T-helper 1 cell (primary cell): ENCODE measurements at regions not wholly inside any gene's neighbourhood (a gene's known extent, or its start where the extent isn't known, plus 50 kb on each side); places are given as distances from the start of the nearest gene placed in this dataset.

Source experiments
- DNase-seq, 5 donors: peaks; one replicate each; pipeline ENCODE4 v3.0.0-alpha.2; 2012 to 2020

DNA sequence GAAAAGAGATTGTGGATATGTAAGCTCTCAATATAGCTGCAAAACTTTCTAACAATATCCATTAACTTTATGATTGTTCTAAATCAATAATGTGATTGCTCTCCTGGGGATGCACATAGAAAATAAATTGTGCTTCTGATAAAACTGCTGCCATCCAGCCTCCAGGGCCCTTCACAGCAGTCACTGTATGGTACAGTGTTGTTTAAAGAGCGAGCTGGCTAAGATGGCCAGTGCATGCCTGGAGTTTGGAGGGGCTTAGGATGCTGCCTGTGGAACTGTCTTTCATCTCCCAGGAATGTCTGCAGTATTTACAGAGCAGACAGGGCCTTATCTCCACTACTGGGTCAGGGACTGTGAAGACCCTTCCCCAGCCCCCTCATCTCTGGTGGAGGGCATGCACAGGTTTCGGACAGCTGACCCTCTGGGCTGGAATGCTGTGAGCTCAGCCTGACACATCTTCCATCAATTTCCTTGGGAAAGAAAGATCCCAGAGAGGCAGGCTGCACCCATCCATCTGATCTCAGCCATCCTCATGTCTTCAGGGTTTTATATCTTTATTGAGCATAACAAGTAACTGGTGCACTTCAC is 137.0 kb downstream of the PLPP3 start:
- DNase-seq: no peak

DNA sequence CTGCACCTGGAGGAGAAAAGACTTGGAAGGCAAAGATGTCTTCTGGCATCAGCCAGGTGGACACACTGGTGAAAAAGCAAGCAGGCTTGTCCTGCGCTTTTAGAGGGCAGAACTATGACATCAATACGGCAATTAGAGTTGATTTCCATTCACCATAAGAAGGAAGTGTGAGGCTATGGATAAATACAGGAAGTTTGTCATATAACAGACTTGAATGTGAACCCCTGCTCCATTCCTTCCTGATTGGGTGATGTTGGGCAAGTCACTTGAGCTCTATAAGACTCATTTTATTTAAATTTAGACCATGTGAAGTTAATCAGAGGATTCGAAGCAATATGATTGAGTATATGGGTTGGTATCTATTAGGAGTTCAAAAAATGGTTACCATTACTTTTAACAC is 137.8 kb downstream of the PLPP3 start:
- DNase-seq: no peak

DNA sequence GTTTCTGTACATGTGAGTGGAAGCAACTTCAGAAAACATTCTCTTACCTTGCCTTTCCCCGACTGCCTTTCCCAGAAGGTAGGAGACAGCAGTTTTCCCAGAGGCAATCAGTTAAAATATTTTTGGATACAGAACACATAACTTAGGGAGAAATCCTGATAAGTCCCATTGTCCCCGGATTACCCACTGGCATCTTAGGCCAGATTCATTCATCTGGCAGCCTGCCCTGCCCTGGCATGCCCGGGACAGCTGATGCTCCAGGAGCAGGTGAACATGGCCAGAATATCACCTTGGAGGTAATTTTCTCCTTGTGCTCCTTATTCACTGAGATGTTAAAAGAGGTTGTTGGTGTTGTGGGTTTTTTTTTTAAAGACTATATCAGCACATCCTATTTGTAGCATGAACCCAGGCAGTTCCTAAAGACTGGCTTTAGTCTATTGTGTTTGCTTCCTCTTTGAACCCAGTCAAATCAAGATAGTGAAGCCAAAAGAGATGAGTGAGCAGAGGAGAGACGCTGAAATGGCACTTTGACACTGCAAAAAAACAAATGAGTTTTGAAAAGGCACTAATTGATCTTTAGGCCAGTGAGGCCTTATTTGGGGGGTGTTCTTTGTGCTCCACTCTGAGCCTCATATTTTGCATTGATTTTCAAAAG is 139.6 kb downstream of the PLPP3 start:
- DNase-seq: no peak

DNA sequence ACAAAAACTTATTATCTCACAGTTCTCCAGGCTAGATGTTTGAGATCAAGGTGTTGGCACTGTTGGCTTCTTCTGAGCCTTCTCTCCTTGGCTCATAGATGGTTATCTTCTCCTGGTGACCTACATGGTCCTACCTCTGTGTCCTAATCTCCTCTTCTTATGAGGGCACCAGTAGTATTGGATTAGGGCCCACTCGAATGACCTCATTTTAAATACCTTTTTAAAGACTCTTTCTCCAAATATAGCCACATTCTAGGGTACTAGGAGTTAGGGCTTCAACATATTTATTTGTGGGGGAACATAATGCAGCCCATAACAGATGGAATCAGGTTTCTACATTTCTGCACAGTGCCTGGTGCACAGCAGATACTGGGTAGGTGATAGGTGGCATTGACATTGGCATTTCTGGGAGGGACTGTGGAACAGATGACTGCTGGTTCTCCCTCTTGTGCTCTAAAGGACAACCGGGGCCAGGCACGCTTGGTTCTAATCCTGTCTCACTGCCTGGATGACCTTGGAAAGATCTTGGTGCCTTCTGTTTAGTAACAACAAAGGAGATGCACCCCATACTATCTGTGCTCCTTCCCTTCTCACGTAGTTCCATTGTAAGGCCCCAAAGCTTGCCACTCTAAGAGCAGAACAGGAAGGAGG is 140.3 kb downstream of the PLPP3 start:
- DNase-seq: no peak

DNA sequence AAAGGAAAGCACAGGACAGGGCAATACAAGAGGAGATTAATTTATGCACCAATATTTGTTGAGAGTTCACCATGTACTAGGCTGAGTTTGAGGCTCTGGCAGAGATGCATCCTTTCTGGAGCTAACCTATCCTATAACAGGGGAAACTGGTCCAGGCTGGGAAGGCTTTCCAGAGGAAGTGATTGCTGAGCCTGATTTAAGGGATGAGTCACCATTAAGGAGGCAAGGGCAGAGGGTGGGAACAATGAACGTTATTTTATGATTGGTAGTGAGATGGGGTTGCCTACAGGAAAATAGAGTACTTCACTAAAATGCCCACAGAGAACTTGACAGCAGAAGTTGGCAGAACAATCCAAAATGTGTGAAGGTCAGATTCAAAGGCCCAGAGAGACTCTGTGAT is 141.4 kb downstream of the PLPP3 start:
- no peak for DNase-seq

DNA sequence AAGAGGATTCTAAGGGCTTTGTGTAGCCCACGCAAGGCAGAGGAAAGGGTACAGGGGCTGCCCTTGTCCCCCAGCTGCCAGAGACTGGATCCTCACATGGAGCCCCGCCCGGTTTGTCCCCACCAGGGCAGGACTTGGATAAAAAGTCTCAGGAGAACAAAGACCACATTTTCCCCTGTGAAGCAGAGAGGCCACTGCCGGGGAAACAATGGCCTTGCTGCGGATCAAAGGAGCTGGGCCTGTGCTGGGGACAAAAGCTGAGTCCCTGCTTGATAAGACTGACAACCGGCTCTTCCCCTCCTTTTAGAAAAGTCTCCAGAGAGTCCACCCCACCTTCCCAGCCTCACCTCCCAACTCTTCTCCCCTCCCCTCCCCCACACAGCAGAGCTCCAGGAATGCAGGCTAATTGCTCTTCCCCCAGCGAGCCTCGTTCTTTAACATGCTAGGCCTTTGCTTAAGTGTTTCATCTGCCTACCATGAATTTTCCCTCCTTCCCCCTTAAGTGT is 142.4 kb downstream of the PLPP3 start:
- no peak for DNase-seq

DNA sequence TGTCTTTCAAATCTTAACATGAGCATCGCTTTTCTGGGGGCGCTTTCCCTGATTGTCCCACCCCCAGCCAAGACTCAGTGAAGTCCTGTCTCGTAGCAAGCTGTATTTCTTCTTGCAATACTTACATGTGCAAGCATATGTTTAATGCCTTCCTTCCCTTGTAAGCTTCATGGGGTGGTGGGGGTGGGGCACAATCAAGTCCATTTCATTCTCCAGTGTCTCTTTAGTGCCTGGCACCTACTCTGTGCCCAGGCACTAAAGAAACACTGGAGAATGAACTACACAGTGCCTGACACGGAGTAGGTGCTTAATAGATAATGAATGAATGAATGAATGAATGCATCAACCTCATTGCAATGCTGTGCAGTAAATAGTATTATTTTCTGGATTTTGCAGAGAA is 143.1 kb downstream of the PLPP3 start:
- DNase-seq: no peak

DNA sequence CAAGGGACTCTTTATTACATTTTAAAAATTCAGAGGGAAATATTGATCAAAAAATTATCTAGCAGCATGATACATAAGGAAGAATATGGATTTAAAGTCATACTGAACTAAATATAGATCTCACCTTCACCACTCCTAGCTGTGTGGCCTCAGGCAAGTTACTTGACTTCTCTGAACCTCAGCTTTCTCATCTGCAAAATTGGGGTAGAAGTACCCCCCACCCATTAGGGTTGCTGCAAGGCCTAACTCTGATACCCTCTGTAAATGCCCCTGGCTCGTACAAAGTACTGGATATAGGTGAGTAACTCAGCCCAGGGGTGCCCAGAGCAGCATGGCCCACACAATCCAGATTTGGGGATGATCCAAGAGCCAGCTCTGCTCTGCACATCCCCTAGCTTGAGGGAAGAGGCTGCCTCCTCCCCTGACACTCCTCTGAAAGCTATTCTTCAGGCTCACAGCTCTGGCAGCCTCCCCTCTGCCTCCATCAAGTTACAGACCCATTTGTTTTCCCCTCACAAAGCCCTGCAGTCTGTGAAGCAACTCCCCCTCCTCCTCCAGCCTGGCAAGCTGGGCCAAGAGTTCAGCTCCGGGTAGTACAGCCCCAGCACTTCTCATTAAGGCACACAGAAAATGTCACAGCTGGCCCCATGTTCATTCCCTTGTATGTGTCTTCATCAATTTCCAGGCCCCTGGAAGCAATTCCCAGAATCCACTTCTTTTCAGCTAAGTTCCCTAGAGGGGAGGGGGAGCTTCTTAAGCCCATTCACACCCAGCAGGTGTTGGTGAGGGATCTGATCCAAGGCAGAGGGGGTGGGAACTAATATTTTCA is 143.7 kb downstream of the PLPP3 start:
- no peak for DNase-seq

DNA sequence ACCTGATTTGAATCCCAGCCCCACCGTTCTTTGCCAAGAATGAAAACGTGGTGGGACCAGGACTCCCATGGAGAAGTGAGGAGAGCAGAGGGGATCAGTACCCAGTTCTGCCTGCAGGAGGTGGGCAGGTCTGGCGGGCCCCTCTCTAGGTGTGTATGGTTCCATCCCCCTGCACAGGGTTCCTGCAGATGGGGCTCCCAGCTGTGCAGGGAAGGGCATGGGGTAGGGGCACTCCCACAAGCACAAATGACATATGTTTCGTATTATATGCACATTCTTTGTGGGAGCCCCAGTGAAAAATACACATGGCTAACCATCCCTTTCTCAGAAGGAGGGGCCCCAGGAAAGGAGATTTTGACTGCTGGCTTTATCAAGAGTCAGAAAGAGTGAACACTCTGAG is 144.6 kb downstream of the PLPP3 start:
- no peak for DNase-seq

DNA sequence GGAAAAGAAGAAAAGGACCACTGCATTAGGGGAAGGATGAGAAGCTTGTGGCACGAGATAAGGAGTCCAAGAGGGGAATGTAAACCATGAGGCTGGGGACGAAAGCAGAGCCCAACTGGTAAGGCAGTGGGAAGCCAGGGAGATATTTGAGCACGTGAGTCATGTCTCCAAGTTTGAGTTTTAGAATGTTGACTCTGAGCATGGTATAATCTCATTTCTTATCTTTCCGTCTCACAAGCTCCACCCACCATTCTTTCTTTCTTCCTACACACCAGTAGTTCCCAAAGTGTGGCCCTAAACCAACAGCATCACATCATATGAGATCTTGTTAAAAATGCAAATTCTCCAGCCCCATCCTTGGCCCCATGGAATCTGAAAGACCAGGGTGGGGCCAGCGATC is 145.3 kb downstream of the PLPP3 start:
- DNase-seq: no peak

DNA sequence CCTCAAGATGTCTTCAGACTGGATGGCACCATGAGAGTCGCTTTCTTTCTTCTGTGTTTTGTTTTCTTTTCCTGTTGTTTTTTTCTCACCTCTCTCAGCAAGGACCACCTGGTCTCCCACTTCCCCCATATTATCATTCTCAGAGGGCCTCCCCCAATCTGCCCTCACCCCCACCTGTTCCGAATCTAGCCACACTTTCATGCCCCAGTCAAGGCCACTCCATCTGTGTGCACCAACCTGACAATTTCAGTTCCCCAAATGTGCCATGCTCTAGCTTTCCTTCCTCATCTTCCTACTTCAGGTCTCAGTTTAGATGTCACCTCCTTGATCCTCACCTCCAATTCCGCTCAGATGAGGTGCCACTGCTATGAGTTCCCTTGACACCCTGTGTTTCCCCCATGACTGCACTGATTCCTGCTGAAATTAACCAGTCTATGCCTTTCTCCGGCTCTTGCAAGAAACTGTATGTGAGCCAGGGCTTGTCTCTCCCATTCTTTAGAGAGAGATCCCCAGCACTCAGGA is 146.2 kb downstream of the PLPP3 start:
- no peak for DNase-seq

DNA sequence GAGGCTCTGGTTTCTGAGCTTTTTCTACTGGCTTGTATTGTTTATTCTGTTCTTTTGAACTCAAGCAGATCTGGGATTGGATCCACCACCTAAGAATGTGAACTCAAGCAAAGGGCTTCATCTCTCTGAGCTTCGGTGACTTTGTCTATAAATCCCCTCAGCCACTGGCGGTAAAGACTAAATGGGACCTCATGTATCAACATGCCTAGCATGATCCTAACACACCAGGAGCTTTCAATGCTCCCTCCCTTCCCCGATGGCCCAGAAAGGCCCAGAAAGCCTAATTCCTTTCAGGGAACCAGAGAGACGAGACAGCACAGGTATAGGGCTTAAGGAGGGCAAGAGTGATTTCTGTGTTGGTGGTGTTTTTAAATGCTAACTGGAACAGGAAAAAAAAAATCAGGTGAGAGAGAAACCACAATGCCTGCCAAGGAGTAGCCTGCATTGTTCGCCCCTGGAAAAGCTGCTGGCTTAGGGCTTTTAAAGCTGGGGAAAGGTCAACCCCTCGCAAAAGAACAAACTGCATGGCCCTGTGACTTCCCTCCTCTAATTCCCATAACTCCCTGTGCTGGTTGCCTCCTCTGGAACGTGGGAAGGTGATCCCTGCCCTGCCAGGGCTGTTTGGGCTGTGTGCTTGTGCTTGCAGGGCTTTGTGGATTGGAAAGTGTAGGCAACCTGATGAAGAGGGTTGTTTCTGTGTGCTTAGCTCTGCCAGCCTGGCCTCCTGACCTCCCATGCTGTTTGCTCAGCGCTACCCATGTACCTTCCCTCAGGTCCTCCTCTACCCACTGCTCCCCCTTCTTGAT is 147.0 kb downstream of the PLPP3 start:
- no peak for DNase-seq

DNA sequence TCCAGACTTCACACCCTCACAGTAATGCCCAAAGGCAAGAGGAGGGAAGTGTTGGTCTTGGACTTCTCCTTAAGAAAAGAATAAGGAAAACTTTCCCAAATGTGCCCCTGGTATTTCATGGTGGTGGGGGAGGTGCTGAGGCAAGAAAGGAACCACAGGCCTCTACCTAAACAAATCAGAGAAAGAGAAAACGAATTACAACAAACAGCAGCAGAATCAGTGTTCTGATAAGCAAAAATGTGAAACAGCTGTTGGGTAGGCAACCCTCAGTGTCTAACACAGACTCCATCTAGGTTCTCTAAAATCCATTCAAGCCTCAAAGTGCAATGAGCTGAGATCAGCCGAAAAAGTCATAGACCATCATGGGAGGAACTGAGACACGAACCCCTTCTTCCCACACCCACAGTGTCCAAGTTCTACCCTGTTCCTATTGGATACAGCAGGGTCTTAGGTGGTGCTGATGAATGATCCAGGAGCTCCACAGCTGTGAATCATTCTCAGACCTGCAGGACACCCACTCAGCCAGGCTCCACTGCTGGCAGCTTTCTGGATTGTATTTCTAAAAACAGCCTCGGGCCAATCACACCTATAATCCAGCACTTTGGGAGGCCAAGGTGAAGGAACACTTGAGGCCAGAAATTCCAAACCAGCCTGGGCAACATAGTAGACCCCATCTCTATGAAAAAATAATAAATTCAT is 149.1 kb downstream of the PLPP3 start:
- DNase-seq: no peak

DNA sequence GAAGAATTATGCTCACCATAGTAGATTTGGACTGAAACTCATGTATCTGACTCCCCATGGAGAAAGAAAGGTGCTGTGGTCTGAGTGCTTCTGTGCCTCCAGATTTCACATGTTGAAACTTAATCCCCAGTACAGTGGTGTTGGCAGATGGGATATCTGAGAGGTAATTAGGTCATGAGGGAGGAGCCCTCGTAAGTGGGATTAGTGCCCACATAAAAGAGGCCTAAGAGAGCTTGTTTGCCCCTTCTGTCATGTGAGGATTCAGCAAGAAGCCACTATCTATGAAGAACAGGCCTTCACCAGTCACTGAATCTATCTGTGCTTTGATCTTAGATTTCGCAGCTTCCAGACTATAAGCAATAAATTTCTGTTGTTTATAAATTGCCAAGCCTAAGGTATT is 150.1 kb downstream of the PLPP3 start:
- DNase-seq: no peak

DNA sequence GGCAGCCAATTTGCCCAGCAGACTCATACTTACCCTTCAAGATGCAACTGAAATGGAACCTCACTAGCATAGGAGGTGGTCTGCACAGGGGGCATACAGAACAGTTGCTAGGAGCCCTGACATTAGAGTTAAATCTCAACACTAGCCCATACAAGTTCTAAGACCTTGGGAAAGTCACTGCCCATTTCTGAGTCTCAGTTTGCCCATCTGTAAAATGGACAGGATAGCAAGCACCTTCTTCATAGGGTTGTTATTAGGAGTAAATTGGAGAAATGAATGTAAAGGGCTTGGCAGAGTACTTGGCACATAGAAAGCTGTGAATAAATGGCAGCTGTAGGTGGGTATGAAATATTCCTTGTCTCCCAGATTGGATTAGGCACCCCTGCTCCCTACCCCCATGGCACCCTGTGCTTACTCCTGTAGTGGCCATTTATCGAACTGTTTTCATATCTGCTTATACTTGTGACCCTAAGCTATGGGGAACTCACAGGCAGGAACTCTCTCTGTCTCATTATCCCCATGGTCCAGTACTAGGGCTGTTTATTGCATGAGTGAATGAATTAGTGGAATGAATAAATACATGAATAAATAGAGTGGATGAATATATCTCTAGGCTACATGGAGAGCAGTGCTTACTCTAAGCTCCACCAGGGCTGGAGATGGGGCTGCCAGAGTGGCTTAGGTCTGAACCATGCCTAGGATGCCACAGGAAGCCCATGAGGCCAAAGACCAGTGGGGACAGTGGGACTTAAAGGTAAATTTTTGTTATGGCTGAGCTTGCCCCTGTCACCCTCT is 152.6 kb downstream of the PLPP3 start:
- DNase-seq: no peak

DNA sequence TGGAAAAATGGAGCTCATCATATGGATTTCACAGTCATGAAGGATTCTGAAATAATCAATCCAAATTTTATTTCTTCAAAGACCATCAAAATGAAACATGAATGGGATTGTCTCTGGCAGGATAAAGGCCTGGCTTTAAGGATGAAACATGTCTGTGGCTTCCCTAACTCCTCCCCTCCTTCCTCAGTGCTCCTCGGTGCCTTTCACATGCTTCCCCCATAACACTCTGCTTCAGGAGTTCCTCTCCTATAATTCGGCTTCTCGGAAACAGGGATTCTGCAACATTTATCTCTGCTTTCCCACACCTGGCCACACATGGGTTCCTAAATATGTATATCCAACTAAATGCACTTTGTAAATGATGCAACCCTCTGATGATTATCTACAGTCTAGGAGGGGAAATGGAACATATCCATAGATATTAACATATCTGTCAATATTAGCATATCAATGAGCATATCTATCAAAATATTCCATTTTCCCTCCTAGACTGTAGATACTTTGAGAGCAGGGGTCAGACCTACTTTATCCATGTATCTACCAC is 153.8 kb downstream of the PLPP3 start:
- no peak for DNase-seq

DNA sequence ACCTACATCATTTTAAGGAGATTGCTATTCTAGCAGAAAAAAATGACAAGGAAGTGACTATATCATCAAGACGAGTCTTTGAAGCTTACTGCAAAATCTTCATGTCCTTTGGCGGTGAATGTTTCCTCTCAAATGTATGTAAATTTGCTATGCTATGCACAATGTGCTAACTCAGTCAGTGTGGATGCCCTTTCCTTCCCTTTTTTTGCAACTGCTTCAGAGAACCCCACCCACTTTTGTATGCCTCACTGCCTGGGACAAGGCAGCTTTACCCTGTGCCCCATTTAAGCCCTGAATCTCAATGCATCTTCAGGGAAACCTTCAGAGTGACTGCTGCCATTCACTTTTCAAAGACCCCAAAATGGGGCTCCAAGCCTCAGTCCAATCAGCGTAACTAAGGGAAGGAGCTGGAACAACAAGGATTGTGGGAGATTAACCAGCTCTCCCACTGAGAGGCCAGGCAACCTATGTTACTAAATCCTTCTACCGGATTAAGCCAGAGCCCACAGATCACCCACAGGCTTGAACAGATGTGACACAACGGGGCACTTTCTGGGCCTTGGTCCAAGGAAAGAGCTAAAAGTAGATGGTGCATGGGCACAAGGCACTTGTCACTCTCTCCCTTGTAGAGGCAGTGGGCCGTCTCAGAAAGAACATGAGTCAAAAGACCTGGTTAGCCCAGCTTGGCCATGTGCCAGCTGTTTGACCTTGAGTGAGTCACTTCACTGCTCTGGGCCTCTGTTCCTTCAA is 154.4 kb downstream of the PLPP3 start:
- DNase-seq: no peak

DNA sequence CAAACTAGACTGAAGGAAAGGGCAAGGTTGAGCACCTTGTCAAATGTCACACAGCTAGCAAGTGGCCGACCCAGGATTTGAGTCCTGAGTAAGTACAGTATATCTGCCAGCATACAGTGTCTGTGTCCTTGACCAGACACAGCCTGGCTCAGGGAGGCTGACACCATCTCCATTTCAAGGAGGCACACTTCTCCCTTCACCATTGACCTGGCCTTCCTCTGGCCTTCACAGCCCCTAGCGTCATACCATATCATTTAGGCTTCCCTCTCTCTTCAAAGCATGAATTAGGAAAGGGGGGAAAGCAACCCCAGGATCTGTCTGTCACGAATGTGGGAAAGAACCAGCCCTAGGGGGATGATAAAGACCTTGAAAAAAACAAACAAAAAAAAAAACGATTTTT is 155.6 kb downstream of the PLPP3 start:
- DNase-seq: no peak

DNA sequence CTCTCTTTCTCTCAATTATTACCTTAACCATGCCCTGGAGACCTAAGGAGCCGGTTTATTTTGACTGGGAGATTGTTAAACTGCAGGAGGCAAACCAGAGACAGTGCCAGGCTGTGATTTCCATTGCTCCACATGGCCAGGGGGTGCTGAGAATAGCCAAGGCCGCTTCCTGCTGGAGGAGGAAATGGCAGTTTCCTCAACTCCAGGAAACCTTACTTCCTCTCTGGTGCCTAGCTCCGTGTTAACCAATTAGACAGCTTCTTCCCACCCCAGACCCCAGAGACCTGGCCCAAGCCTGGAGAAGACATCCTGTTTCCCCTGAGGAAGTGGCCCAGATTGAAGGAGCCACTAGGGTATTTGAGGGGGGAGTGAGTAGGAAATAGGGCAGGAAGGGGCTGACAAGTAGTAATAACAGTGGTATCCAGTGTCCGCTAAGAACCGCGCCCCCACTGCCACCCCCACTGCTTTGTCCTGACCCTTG is 161.2 kb downstream of the PLPP3 start:
- DNase-seq: no peak

DNA sequence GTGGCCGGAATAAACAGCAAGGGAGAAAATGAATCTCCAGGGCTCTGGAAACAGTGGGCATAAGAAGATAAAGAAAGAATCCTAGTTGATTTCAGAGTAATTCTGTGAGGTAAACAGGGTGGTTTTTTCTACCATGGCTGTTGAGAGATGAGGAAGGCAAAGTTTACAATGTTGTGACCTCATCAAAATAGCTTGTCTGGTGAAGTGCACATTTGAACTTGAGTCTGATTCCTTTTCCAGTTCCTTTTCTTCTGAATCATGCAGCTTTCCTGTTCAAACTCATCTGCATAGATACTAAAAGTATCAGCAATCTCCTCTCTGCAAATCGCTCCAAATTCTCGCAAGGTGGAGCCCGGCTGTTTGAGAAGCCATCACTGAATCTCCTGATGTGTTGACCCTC is 161.7 kb downstream of the PLPP3 start:
- no peak for DNase-seq
